DMS53 (cell line): ENCODE measurements at regions not wholly inside any gene's neighbourhood (a gene's known extent, or its start where the extent isn't known, plus 50 kb on each side); places are given as distances from the start of the nearest gene placed in this dataset.
A peak's percentile ranks its signal among the peaks of the same experiment; 100 is the strongest.

ENCODE experiments used
- DNase-seq: peaks from one replicate; lab custom pipeline; 2025; lab: John Stamatoyannopoulos, UW

- no peak for DNase-seq
Observed at GRCh38 chr4:30450474-30450873, 269.7 kb upstream of the PCDH7 start.

GRCh38 chr4:30454504-30454903 is 265.7 kb upstream of the PCDH7 start:
- DNase-seq = no peak

- DNase-seq = no peak
Observed at GRCh38 chr4:30456716-30457115, 263.5 kb upstream of the PCDH7 start.

- no peak for DNase-seq
Observed at GRCh38 chr4:30460818-30461217, 259.4 kb upstream of the PCDH7 start.

GRCh38 chr4:30461218-30461617 is 259.0 kb upstream of the PCDH7 start:
- no peak for DNase-seq

- no peak for DNase-seq
Observed at GRCh38 chr4:30462445-30463090, 257.6 kb upstream of the PCDH7 start.

GRCh38 chr4:30471861-30472260 is 248.3 kb upstream of the PCDH7 start:
- DNase-seq = no peak

- DNase-seq = no peak
Observed at GRCh38 chr4:30473225-30473624, 246.9 kb upstream of the PCDH7 start.

- peak; percentile 13 for DNase-seq
Observed at GRCh38 chr4:30495251-30495650, 224.9 kb upstream of the PCDH7 start.

GRCh38 chr4:30495651-30496310 is 224.4 kb upstream of the PCDH7 start:
- DNase-seq = no peak

- no peak for DNase-seq
Observed at GRCh38 chr4:30511751-30512150, 208.4 kb upstream of the PCDH7 start.

GRCh38 chr4:30518211-30518610 is 202.0 kb upstream of the PCDH7 start:
- DNase-seq = no peak

GRCh38 chr4:30525662-30526315 is 194.4 kb upstream of the PCDH7 start:
- no peak for DNase-seq

GRCh38 chr4:30535255-30535654 is 184.9 kb upstream of the PCDH7 start:
- DNase-seq = no peak

GRCh38 chr4:30536231-30536630 is 183.9 kb upstream of the PCDH7 start:
- DNase-seq = no peak

GRCh38 chr4:30537456-30537855 is 182.7 kb upstream of the PCDH7 start:
- no peak for DNase-seq

GRCh38 chr4:30538794-30539193 is 181.4 kb upstream of the PCDH7 start:
- DNase-seq = peak; percentile 21

GRCh38 chr4:30543057-30543456 is 177.1 kb upstream of the PCDH7 start:
- DNase-seq = no peak

- DNase-seq = no peak
Observed at GRCh38 chr4:30553151-30553550, 167.0 kb upstream of the PCDH7 start.

GRCh38 chr4:30553706-30554105 is 166.5 kb upstream of the PCDH7 start:
- no peak for DNase-seq

GRCh38 chr4:30555775-30556174 is 164.4 kb upstream of the PCDH7 start:
- DNase-seq = no peak

GRCh38 chr4:30559481-30559880 is 160.7 kb upstream of the PCDH7 start:
- DNase-seq = no peak

GRCh38 chr4:30586850-30587249 is 133.3 kb upstream of the PCDH7 start:
- no peak for DNase-seq
